ENCODE measurements at regions not wholly inside any gene's neighbourhood (a gene's known extent, or its start where the extent isn't known, plus 50 kb on each side); places are given as distances from the start of the nearest gene placed in this dataset.

DNA sequence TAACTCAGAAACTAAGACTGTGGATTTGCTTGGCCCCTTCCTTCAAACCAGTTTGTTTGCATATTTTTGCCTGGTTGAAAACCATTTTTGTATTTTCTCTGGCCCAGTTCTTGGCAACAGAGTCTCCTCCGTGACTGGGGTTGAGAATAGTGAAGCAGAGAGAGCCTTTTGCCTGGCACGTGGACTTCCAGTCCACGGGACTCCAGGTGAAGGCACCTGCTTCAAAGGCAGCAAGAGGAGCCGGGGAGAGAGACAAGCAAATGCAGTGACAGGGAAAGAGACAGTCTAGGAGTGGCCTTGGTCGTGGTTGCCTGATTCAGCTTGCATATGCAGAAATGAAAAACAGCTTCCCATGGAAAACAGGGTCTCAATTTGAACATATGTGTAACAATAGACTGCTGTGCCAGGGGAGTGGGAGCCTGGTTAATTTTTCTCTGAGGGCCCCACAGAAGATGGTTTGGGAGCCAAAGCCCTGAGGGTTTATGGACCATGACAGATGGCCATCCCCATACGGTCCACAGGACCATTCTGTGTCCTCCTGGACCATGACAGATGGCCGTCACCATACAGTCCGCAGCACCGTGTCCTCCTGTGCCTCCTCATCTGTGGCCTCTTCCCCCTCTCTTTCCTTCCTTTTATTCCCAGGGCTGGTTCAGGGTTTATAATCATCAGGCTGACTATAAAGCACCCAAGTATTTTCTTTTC lies 272.2 kb upstream of the RASGEF1B start:
- TF ChIP-seq POLR2A (IDR thresholded peaks at IDR 0.05) (no peak), POLR2AphosphoS5 (IDR thresholded peaks at IDR 0.05) (no peak)
- TF ChIP-seq, protein P1, sequence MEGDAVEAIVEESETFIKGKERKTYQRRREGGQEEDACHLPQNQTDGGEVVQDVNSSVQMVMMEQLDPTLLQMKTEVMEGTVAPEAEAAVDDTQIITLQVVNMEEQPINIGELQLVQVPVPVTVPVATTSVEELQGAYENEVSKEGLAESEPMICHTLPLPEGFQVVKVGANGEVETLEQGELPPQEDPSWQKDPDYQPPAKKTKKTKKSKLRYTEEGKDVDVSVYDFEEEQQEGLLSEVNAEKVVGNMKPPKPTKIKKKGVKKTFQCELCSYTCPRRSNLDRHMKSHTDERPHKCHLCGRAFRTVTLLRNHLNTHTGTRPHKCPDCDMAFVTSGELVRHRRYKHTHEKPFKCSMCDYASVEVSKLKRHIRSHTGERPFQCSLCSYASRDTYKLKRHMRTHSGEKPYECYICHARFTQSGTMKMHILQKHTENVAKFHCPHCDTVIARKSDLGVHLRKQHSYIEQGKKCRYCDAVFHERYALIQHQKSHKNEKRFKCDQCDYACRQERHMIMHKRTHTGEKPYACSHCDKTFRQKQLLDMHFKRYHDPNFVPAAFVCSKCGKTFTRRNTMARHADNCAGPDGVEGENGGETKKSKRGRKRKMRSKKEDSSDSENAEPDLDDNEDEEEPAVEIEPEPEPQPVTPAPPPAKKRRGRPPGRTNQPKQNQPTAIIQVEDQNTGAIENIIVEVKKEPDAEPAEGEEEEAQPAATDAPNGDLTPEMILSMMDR (IDR thresholded peaks at IDR 0.05 in 8 of 11, conservative IDR thresholded peaks at IDR 0.05 in 3 of 11) = no peak

Data from spleen (tissue), 7 donors.